SK-N-SH (cell line): ENCODE measurements at regions not wholly inside any gene's neighbourhood (a gene's known extent, or its start where the extent isn't known, plus 50 kb on each side); places are given as distances from the start of the nearest gene placed in this dataset.

Experiments
- CTCF ChIP-seq: fragments of 200-600 bp; sonication (generic); IDR thresholded peaks from 2 replicates; pipeline ENCODE4 v1.6.1; 2017; ENCODE audit warnings: antibody characterized with exemption, mild to moderate bottlenecking, moderate library complexity
- POLR2AphosphoS5 ChIP-seq: IDR thresholded peaks from 2 replicates; pipeline ENCODE4 v1.6.1; 2012; ENCODE audit warnings: low read depth, low read length
- USF1 ChIP-seq: IDR thresholded peaks from 2 replicates; pipeline ENCODE4 v1.4.0; 2012; ENCODE audit warnings: low read depth, borderline replicate concordance

- no peak for TF ChIP-seq CTCF
- TF ChIP-seq POLR2AphosphoS5: no peak
- TF ChIP-seq USF1: no peak
These were observed 675.1 kb upstream of the SYT4 start for GRCh38 chr18:43952398-43952797.
